ENCODE measurements at regions not wholly inside any gene's neighbourhood (a gene's known extent, or its start where the extent isn't known, plus 50 kb on each side); places are given as distances from the start of the nearest gene placed in this dataset.

- no peak overlapping the region for H3K27ac ChIP-seq
- DNase-seq: no peak
- H3K4me3 ChIP-seq: no peak overlapping the region
- TF ChIP-seq CTCF (IDR thresholded peaks at IDR 0.05): no peak
- no peaks in the 10 kb centered on the region for H3K9me3 ChIP-seq
- H3K27me3 ChIP-seq: no peaks in the 10 kb centered on the region
- intact Hi-C loops (cut with DNase I): no loop called here
- H3K9ac ChIP-seq (ENCODE audit: low read depth in 2 of 2, low read length in 2 of 2): no peak overlapping the region
- H3K36me3 ChIP-seq: no peaks in the 10 kb centered on the region
- peaks cover 6% of the 10 kb centered on the region for H3K4me1 ChIP-seq
Observed at GRCh38 chr11:110909336-110909735, 197.1 kb upstream of the ARHGAP20 start.

- Histone ChIP-seq H3K9me3 (no peaks in the 10 kb centered on the region), H3K36me3 (no peaks in the 10 kb centered on the region), H3K4me3 (no peak overlapping the region), H3K27ac (no peak overlapping the region), H3K4me1 (peaks cover 6% of the 10 kb centered on the region), H3K27me3 (no peaks in the 10 kb centered on the region), H3K9ac (ENCODE audit: low read depth in 2 of 2, low read length in 2 of 2) (no peak overlapping the region)
- no peak for TF ChIP-seq CTCF (IDR thresholded peaks at IDR 0.05)
- no peak for DNase-seq
- intact Hi-C loops (cut with DNase I): no loop called here
Observed at GRCh38 chr11:110908401-110909105, 196.3 kb upstream of the ARHGAP20 start.

- Histone ChIP-seq H3K36me3 (no peaks in the 10 kb centered on the region), H3K27me3 (no peaks in the 10 kb centered on the region), H3K4me3 (no peak overlapping the region), H3K9ac (ENCODE audit: low read depth in 2 of 2, low read length in 2 of 2) (no peak overlapping the region), H3K9me3 (no peaks in the 10 kb centered on the region), H3K27ac (no peak overlapping the region), H3K4me1 (peaks cover 6% of the 10 kb centered on the region)
- TF ChIP-seq CTCF (IDR thresholded peaks at IDR 0.05): no peak
- intact Hi-C loops (cut with DNase I): no loop called here
- peak; percentile 65 for DNase-seq
Observed at GRCh38 chr11:110907629-110908028, 195.4 kb upstream of the ARHGAP20 start.

- Histone ChIP-seq H3K9ac (ENCODE audit: low read depth in 2 of 2, low read length in 2 of 2) (no peak overlapping the region), H3K9me3 (no peaks in the 10 kb centered on the region), H3K27ac (no peak overlapping the region), H3K36me3 (no peaks in the 10 kb centered on the region), H3K4me1 (peaks cover 6% of the 10 kb centered on the region), H3K27me3 (no peaks in the 10 kb centered on the region), H3K4me3 (no peak overlapping the region)
- no peak for TF ChIP-seq CTCF (IDR thresholded peaks at IDR 0.05)
- intact Hi-C loops (cut with DNase I): no loop called here
- DNase-seq: no peak
Observed at GRCh38 chr11:110903830-110904229, 191.6 kb upstream of the ARHGAP20 start.

GRCh38 chr11:110903378-110903777, 191.1 kb upstream of the ARHGAP20 start:
- Histone ChIP-seq H3K36me3 (no peaks in the 10 kb centered on the region), H3K4me1 (peaks cover 6% of the 10 kb centered on the region), H3K9ac (ENCODE audit: low read depth in 2 of 2, low read length in 2 of 2) (no peak overlapping the region), H3K4me3 (no peak overlapping the region), H3K27ac (no peak overlapping the region), H3K27me3 (no peaks in the 10 kb centered on the region), H3K9me3 (no peaks in the 10 kb centered on the region)
- intact Hi-C loops (cut with DNase I): no loop called here
- no peak for TF ChIP-seq CTCF (IDR thresholded peaks at IDR 0.05)
- no peak for DNase-seq
